GM18870 (cell line): ENCODE measurements at regions not wholly inside any gene's neighbourhood (a gene's known extent, or its start where the extent isn't known, plus 50 kb on each side); places are given as distances from the start of the nearest gene placed in this dataset.

Source experiments
- ATAC-seq: cut with Tn5 transposase; IDR thresholded peaks from one replicate; pipeline ENCODE4 v1.9.1; 2021; ENCODE audit warnings: moderate library complexity; ENCODE audit not compliant: unreplicated experiment

DNA sequence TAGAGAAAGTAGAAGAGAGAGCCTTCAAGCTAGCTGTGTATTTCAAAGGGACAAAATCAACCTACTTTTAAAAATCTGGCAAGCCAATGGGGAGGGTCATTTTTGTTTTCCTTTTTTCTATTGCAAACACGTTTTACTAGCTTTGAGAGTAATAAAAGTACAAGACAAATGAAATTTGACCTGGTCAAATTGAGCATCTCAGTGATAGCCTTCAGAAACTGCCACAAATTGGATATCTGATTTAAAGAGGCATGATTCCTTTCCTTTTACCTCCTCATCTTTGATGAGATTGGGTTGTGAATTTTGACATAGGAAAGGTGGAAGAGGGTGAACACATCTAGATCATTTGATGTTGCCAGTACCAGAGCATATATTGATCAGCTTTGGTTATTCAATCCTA is 53.6 kb upstream of the RBMS3 start:
- no peak for ATAC-seq
